Nucleus accumbens (tissue), 56 donors: ENCODE measurements at regions not wholly inside any gene's neighbourhood (a gene's known extent, or its start where the extent isn't known, plus 50 kb on each side); places are given as distances from the start of the nearest gene placed in this dataset.
"Not testable (repeated sequence)": the region's sequence is repeated elsewhere in the genome, so short reads cannot be mapped to it uniquely, and the experiment has no call there.

Experiments used
- DNase-seq, 56 donors: peaks; one replicate each; lab custom pipeline; 2025; lab: John Stamatoyannopoulos, UW

DNA sequence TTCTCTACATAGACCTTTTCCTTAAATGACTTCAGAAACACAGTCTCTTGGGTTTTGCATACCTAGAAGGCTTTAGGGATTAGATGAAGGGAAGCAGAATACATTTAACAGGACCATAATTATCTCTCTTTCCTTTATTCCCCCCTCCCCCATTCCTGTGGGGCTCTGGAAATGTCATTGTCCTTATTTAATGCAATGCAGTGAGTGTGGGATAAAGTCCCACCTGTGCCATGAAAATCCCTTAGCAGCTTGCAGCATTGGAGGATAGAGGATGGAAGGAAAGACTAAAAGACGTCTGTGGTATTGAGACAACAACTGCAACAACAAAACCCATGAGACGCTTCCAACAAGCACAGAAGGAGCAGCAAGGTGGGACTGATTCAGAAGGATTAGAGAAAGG lies 117.8 kb upstream of the DCC start:
- DNase-seq: no peak

DNA sequence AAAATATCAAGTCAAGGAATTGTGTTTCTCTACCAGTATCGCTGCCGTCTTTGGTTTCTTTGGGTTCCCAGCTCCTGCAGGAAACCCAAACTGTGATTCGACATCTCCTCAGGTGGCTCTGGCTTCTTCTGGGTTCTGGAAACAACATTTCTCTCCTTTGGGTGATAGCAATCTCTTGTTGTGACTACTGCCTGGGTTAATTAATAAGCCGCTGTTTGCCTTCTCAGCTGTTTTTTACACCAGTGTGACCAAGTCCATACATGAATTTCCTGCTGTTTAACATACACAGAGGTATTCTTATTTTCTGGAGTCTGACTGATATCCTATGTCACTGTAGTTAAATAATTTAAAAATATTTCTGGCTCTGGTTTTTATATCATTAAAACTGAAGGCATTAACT lies 112.5 kb upstream of the DCC start:
- no peak for DNase-seq

DNA sequence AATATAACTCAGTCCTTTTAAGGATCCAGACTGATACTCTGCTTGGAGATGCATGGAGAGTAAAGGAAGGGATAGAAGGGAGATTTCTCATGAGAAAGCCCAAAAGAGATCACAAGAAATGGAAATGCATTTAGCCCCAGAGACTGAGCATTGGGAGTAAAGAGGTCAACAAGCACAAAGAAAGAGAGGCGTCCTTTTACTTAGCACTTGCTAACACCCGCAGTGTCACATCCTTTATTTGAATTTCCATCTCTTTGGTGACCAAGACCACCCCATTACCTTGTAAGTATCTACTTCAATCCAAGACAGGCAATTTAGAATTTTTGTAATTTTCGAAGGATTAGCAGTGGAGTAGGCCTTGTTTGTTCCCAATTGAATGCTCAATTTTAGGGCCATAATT lies 111.8 kb upstream of the DCC start:
- no peak for DNase-seq

DNA sequence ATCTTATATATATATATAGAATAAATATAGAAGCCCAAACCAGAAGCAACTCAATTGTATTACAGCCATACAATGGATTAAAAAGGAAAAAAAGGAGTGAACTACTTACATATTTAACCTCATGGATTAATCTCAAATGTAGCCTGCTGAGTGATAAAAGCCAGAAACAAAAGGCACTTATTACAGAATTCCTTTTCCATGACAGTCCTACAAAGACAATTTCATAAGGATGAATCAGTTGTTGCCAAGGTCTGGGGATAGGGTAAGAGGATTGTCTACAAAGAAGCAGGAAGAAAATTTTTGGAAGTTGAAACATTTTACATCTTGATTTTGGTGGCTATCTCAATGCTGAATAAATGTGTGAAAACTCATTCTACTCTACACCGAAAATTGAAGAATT lies 103.9 kb upstream of the DCC start:
- no peak for DNase-seq

DNA sequence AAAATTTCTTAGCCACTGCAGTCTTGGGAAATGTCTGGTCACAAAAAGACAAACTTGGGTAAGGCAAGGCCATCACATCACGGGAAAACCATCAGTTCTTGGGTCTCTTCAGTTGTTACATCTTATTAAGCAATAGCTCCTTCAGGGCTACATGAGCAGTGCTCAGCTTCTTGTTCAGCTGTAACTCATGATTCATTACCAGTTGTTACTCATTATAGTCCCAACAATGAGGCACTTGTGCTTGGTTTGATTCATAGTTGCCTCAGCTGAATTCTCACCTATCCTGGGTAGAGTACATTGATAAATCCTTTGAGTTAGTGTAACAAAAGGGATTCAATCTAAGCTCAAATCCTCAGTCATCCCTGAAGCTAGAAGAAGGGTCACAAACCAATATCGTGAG lies 102.4 kb upstream of the DCC start:
- DNase-seq: no peak

DNA sequence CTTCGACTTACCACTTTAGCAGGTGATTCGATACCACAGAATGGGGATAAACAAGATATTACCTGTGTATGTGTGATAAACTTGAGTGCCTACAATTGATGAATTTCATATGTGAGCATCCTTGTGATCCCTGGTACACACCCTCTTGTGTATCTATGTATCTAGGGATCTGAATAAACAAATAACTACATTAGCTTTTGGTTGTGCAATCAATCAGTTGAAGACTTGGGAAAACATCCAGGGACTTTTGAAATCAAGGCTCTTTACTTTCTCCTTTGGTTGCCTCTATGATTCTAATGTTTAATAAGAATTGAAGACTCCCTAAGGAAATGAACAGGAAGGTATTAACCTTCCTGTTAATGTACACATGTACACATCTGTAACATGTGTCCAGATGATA lies 97.3 kb upstream of the DCC start:
- DNase-seq: no peak

DNA sequence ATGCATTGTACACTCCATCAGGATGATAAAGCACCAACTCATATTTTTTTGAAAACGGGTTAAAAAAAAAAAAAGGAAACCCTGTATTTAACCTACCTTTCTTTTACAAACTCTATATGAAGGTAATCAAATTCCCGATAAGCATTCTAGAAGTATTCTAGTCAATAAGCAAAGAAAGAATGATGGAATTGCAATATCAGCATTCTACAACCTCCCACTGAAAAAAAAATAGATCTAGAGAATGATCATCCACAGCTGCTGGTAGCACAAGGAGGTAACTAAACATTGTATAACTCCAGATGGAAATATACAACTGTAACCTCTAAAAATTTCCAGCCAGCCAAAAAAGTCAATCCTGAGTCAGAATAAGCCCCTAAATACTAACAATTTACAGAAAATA lies 95.3 kb upstream of the DCC start:
- no peak for DNase-seq

DNA sequence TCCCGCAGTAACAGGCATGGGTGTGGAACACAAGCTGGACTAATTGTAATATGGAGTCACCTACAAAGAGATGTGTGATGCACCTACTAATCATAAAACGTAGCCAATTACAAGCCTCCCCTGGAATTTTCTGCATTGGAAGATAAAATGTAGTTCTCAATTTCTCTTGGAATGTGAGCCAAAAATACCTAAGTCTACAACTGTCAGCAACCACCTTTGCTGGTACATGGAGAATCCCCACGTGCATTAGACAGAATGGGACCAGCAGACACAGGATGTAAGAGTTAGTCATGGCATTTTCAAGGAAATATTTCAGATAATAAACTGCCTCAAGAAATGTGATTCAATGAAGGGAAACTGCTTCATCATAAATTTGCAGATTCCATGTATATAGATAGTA lies 85.6 kb upstream of the DCC start:
- no peak for DNase-seq

DNA sequence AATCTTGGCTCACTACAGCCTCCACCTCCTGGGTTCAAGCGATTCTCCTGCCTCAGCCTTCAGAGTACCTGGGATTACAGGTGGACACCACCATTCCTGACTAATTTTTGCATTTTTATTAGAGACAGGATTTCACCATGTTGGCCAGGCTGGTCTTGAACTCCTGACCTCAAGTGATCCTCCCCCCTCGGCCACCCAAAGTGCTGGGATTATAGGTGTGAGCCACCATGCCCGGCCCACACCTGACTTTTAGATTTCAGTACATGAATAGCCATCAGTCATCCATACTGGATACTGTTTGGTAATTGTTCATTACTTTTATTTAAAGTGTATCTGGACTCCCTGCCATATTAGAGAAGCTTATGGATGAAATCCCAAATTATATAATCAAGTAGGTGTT lies 82.6 kb upstream of the DCC start:
- not testable (repeated sequence) for DNase-seq

DNA sequence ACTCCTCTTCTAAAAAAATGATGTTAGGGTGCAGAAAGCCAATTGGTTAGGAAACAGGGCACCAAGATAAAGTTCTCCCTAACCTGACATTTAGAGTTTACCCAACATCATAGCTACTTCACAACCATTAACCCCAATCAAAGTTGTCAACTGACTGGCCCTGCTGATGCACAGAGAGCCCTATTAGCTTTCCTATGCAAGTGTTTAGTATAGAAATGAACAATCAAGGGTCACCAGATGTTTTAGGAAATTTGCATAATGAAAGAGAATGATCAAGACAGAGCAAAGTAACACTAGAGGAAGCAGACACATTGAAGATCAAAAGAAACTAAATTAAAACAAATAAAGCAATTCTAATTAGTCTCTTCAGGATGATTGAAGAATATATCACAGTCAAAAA lies 64.2 kb upstream of the DCC start:
- DNase-seq: no peak

DNA sequence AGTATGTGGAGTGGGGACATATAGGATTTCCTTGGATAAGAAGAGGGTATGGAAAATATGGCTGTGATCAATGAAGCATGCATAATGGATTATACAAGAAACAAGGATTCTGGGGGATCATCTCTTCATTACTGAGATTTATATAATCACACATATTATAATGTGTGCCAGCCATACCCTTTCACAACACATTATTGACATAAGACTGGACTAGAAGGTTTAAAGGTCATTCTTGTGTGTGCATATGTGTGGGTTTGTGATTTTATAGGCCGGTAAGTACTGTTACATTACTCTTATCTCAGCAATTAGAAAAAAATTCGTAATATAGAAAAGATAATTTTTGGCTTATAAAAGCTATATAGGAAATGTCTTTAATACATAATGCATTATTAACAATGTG lies 62.2 kb upstream of the DCC start:
- DNase-seq: no peak

DNA sequence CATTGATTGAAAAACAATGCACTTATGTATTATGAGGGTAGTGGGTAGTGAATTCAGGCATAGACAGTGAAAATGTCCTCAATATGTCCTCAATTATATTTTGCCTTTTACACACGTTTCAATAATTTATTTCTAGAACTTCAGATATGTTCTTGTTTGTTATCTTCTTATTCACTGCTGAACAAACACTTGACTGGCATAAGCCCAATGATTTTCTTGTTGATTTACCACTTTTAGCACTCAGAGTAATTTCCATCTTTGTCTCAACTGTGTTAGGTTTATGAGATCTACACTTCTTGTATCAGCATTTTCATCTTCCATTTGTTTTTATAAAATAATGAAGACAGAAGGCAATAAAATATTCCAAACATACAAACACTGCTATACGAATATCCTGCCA lies 61.8 kb upstream of the DCC start:
- DNase-seq: no peak

DNA sequence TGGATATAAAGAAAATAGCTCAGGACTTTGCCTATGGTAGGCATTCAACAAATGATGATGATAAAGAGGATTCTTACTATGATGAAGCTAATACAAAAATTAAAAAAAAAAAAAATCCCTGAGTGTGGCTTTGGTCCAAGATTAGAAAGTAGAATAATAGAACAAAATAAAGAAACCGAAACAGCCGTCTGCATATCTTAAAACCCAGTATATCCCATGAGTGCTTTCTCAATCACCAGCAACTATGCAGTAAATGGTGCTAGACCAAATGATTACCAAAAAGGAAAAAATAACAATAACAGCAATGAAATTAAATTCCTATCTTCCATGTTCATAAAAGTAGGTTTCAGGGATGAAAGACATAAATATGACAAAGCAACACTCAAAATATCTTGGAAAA lies 59.3 kb upstream of the DCC start:
- DNase-seq: no peak

DNA sequence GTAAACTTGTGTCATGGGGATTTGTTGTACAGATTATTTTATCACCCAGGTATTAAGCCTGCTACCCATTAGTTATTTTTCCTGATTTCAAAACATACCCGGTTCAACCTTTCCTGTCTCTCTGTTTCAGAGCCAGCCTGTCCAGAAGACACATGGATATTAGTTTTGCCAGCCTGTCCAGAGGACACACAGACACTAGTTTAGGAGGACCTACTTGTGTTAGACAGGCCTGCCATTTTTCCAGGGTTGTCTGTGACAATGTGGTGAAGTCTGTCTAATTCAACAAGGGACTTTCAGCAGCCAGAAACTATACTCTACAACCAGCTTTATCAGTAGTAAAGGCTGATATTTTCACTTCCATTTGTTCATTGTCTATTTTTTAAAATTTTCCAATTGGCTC lies 56.1 kb upstream of the DCC start:
- DNase-seq: no peak

DNA sequence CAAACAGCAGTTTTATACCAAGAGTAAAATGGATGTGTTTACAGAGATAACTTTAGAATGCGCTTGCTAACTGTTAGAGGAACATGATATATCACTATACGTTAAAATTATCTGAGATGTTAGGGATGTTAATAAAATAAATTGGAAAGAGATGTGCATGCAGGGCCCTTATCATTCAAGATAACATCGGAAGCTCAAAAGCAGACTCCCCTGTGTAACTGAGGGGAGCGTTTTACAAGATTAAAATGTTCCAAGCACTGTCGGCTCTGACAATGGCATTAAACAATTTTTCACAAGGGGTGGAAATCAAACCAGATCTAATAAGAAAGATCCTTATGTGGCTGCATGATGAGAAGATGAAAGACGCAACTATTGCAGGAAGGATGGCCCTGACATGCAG lies 53.3 kb upstream of the DCC start:
- DNase-seq: no peak

DNA sequence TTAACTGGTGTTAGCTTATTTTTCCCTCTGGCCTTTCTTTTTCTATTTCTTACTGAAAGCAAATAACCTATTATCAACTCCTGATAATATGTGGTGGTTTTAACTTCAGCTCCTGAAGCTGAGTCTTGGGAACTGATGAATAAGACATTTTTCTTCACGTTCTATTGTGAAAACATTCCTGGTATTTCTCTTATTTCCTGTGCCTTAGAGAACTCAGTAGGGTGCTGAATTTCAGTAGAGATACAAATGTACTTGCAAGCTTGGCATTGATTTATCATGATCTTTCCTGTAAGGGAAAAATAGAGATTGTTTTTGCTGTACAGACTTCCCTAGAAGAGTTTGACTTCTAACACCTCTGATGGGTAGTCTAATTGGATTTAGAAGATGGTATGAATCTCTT lies 52.8 kb upstream of the DCC start:
- DNase-seq: no peak

DNA sequence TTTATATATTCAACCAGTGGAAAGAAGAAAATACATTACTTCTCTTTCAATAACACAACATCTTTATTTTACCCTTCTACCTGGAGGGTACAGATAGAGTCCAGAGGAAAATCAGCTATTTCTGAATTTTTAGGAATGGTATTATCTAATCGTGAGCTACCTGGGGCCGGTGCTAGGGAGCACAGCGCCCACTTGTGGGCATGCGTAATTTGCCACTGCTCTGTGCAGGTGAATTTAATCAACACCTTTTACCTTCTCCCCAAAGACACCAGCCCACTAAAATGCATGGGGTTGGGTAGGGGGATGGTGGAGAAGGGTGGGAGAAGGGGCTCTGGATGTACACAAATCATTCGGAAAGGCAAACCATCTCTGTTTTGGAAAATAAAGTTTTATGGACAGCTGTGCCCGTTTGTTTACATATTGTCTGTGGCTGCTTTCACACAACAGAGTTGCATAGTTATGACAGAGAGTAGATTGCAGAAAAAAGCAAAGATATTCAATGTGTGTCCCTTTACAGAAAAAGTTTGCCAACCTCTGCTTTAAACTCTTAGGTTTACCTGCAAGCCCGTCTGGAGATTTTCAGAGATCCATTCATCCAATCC lies 51.5 kb upstream of the DCC start:
- peak in 3 of 56 donors; percentile 1 for DNase-seq

DNA sequence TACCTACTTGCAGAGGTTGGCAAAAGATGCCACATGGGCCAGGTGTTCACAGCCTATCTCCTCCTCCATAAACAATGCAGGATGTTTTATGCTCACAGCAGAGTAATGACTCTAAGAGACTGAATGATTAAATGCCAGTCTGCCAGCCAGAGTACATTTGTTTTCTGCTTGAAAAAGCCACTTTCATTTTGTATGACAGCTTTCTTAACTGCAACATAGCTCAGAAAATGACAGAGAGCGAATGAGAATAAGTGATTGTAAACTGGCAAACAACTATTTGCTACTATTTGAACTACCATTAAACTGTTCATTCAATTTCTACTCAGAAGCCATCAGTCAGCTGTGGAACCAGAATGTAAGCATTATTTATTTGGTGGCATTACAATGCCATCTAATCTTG lies 50.6 kb upstream of the DCC start:
- DNase-seq: no peak
